A549 (cell line): ENCODE measurements at regions not wholly inside any gene's neighbourhood (a gene's known extent, or its start where the extent isn't known, plus 50 kb on each side); places are given as distances from the start of the nearest gene placed in this dataset.

Experiments used
- CTCF ChIP-seq: fragments of >200 bp; sonication (Bioruptor Twin); formaldehyde crosslinking; IDR thresholded peaks from 3 replicates; pipeline ENCODE4 v1.5.1; 2016
- JUN ChIP-seq, 2 experiments: fragments of >200 bp; sonication (Bioruptor Twin); formaldehyde crosslinking; IDR thresholded peaks; 2 replicates in 1 of 2; 3 replicates in 1 of 2; pipeline ENCODE4 v1.6.1; 2016 to 2017
- JUNB ChIP-seq: fragments of >200 bp; sonication (Bioruptor Twin); formaldehyde crosslinking; IDR thresholded peaks from 2 replicates; pipeline ENCODE4 v1.6.1; 2016
- MAFK ChIP-seq: fragments of 450-650 bp; IDR thresholded peaks from 2 replicates; pipeline ENCODE4 v1.6.1; 2014; ENCODE audit not compliant: partially characterized antibody
- MAZ ChIP-seq: fragments of 150-350 bp; IDR thresholded peaks from 2 replicates; pipeline ENCODE4 v1.6.1; 2014; ENCODE audit warnings: antibody characterized with exemption, low read depth, low read length, borderline replicate concordance
- POLR2A ChIP-seq: IDR thresholded peaks from 2 replicates; pipeline ENCODE4 v1.6.1; 2012; ENCODE audit warnings: mild to moderate bottlenecking, low read length
- SREBF2 ChIP-seq: fragments of 450-650 bp; IDR thresholded peaks from 2 replicates; pipeline ENCODE4 v1.6.1; 2014; ENCODE audit warnings: mild to moderate bottlenecking, moderate library complexity

DNA sequence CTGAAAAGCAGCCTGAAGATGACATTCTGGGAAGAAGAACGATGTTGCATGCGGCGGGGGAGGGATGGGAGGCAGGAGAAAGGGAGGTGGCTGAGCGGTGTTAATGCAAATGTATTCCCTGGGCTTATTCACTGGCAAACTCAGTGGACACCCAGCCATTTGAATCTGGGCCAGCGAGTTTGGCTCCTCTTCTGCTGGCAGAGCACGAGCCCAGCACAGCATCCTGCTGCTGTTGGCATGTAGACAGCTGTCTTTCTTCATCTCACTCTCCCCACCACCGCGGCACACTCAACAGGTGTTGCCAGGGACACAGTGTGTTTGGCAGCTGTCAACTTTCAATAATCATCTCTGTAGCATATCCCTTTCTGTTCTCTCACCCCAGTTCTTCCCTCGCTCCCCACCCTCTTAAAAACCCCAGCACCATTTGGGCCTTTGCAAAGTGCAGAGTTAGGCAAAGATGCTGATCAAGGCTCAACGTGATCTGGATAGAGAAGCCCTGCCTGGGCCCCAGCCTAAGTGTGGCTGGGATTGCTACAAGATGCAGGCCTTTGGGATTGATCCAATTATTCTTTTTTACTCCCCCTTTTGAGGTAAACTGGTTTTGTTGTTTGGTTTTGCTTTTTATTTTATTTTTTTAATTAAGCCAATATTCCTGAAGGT lies 131.9 kb downstream of the EXOC5 start:
- no peak for TF ChIP-seq JUNB
- TF ChIP-seq POLR2A, result no peak
- TF ChIP-seq MAFK, result no peak
- no peak for TF ChIP-seq CTCF
- TF ChIP-seq MAZ, result no peak
- TF ChIP-seq SREBF2, result no peak
- no peak for TF ChIP-seq JUN (IDR thresholded peaks at IDR 0.05)
